ENCODE measurements at regions not wholly inside any gene's neighbourhood (a gene's known extent, or its start where the extent isn't known, plus 50 kb on each side); places are given as distances from the start of the nearest gene placed in this dataset.
"Not testable (repeated sequence)": the region's sequence is repeated elsewhere in the genome, so short reads cannot be mapped to it uniquely, and the experiment has no call there.

GRCh38 chr7:36040679-36041078, 112.4 kb upstream of the EEPD1 start:
- no peak for DNase-seq

- no peak for DNase-seq
Measured at GRCh38 chr7:36044101-36044892, 108.8 kb upstream of the EEPD1 start.

- DNase-seq: no peak
Measured at GRCh38 chr7:36045326-36045725, 107.7 kb upstream of the EEPD1 start.

GRCh38 chr7:36045830-36046341, 107.2 kb upstream of the EEPD1 start:
- DNase-seq: no peak

- no peak for DNase-seq
Measured at GRCh38 chr7:36047091-36047658, 105.9 kb upstream of the EEPD1 start.

- DNase-seq: no peak
Measured at GRCh38 chr7:36048141-36048901, 104.7 kb upstream of the EEPD1 start.

GRCh38 chr7:36048902-36049240, 104.2 kb upstream of the EEPD1 start:
- DNase-seq: no peak

GRCh38 chr7:36051501-36051900, 101.6 kb upstream of the EEPD1 start:
- no peak for DNase-seq

GRCh38 chr7:36053589-36053988, 99.5 kb upstream of the EEPD1 start:
- DNase-seq: no peak

GRCh38 chr7:36054637-36055036, 98.4 kb upstream of the EEPD1 start:
- no peak for DNase-seq

- no peak for DNase-seq
Measured at GRCh38 chr7:36055207-36055606, 97.8 kb upstream of the EEPD1 start.

GRCh38 chr7:36057323-36057722, 95.7 kb upstream of the EEPD1 start:
- no peak for DNase-seq

- DNase-seq: no peak
Measured at GRCh38 chr7:36058020-36058592, 94.9 kb upstream of the EEPD1 start.

- not testable (repeated sequence) for DNase-seq
Measured at GRCh38 chr7:36060388-36060787, 92.7 kb upstream of the EEPD1 start.

GRCh38 chr7:36062154-36062815, 90.8 kb upstream of the EEPD1 start:
- DNase-seq: no peak

- DNase-seq: no peak
Measured at GRCh38 chr7:36064676-36065075, 88.4 kb upstream of the EEPD1 start.

- not testable (repeated sequence) for DNase-seq
Measured at GRCh38 chr7:36065563-36066342, 87.3 kb upstream of the EEPD1 start.

- DNase-seq: no peak
Measured at GRCh38 chr7:36066343-36066664, 86.8 kb upstream of the EEPD1 start.

- DNase-seq: no peak
Measured at GRCh38 chr7:36070230-36070629, 82.8 kb upstream of the EEPD1 start.

- DNase-seq: no peak
Measured at GRCh38 chr7:36071605-36072004, 81.4 kb upstream of the EEPD1 start.

GRCh38 chr7:36072620-36073019, 80.4 kb upstream of the EEPD1 start:
- no peak for DNase-seq

GRCh38 chr7:36075561-36075960, 77.5 kb upstream of the EEPD1 start:
- DNase-seq: no peak
